ENCODE measurements at regions not wholly inside any gene's neighbourhood (a gene's known extent, or its start where the extent isn't known, plus 50 kb on each side); places are given as distances from the start of the nearest gene placed in this dataset.

GRCh38 chr13:75186379-75186778, 295.6 kb downstream of the TBC1D4 start:
- intact Hi-C loops (cut with micrococcal nuclease), result no loop called here
- H3K9me3 ChIP-seq (ENCODE audit: control insufficient read depth, insufficient read depth, low read length), result no peaks in the 10 kb centered on the region
- H3K27ac Mint-ChIP-seq, result no peak overlapping the region
- WGBS (ENCODE audit: insufficient coverage), result 92% methylated on average over 2 of the region's 2 CpGs
- H3K4me1 Mint-ChIP-seq, result no peaks in the 10 kb centered on the region
- H3K36me3 ChIP-seq (ENCODE audit: control insufficient read depth, insufficient read depth, low read length), result no peaks in the 10 kb centered on the region
- no peak overlapping the region for H3K4me3 ChIP-seq (ENCODE audit: low read length)
- H3K27me3 Mint-ChIP-seq (ENCODE audit: low read depth in 2 of 2), result peaks cover 6 to 9% of the 10 kb centered on the region in 2 donors
- TF ChIP-seq, protein P1, sequence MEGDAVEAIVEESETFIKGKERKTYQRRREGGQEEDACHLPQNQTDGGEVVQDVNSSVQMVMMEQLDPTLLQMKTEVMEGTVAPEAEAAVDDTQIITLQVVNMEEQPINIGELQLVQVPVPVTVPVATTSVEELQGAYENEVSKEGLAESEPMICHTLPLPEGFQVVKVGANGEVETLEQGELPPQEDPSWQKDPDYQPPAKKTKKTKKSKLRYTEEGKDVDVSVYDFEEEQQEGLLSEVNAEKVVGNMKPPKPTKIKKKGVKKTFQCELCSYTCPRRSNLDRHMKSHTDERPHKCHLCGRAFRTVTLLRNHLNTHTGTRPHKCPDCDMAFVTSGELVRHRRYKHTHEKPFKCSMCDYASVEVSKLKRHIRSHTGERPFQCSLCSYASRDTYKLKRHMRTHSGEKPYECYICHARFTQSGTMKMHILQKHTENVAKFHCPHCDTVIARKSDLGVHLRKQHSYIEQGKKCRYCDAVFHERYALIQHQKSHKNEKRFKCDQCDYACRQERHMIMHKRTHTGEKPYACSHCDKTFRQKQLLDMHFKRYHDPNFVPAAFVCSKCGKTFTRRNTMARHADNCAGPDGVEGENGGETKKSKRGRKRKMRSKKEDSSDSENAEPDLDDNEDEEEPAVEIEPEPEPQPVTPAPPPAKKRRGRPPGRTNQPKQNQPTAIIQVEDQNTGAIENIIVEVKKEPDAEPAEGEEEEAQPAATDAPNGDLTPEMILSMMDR (IDR thresholded peaks at IDR 0.05), result no peak
- no peaks in the 10 kb centered on the region for H3K4me1 ChIP-seq (ENCODE audit: control insufficient read depth, insufficient read depth, low read length)
- H3K27ac ChIP-seq (ENCODE audit: low read length), result no peak overlapping the region
- H3K27me3 ChIP-seq (ENCODE audit: control insufficient read depth, insufficient read depth, low read length), result no peaks in the 10 kb centered on the region
- DNase-seq (no peak), ATAC-seq (no peak)
- peaks cover 10 to 13% of the 10 kb centered on the region in 2 donors for H3K9me3 Mint-ChIP-seq
- H3K4me3 Mint-ChIP-seq, result no peak overlapping the region
- no peaks in the 10 kb centered on the region for H3K36me3 Mint-ChIP-seq

DNA sequence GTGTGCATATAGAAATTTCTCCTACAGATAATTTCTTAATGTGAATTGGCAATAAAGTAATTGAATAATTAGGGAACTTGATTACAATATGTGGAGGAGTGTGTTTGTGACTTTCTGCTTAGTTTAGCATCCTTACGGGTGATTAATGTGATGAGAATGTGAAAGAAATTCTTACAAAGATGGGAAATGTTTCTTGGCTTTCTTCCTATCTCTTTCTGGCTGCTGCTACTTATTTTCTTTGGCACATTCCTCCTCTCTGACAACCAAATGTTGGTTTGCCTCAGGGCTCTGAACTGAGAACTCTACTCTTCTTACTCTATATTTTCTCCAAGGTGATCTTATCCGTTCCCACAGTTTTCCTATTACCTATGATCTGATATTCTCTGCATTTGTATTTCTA, 300.1 kb downstream of the TBC1D4 start:
- DNase-seq (no peak), ATAC-seq (no peak)
- no peaks in the 10 kb centered on the region for H3K4me1 ChIP-seq (ENCODE audit: control insufficient read depth, insufficient read depth, low read length)
- 86% methylated on average over 2 of the region's 2 CpGs for WGBS (ENCODE audit: insufficient coverage)
- H3K9me3 ChIP-seq (ENCODE audit: control insufficient read depth, insufficient read depth, low read length), result peaks cover under 1% of the 10 kb centered on the region
- H3K27ac ChIP-seq (ENCODE audit: low read length), result no peak overlapping the region
- H3K4me1 Mint-ChIP-seq, result no peaks in the 10 kb centered on the region
- H3K27ac Mint-ChIP-seq, result no peak overlapping the region
- H3K36me3 Mint-ChIP-seq, result no peaks in the 10 kb centered on the region
- intact Hi-C loops (cut with micrococcal nuclease), result no loop called here
- H3K36me3 ChIP-seq (ENCODE audit: control insufficient read depth, insufficient read depth, low read length), result no peaks in the 10 kb centered on the region
- H3K27me3 Mint-ChIP-seq (ENCODE audit: low read depth in 2 of 2), result peaks cover 6% of the 10 kb centered on the region in 2 donors
- H3K4me3 ChIP-seq (ENCODE audit: low read length), result no peak overlapping the region
- no peaks in the 10 kb centered on the region for H3K27me3 ChIP-seq (ENCODE audit: control insufficient read depth, insufficient read depth, low read length)
- H3K4me3 Mint-ChIP-seq, result no peak overlapping the region
- TF ChIP-seq, protein P1 (IDR thresholded peaks at IDR 0.05), result no peak
- H3K9me3 Mint-ChIP-seq, result peaks cover 10 to 13% of the 10 kb centered on the region in 2 donors

- DNase-seq (no peak), ATAC-seq (no peak)
- Histone ChIP-seq H3K4me1 (ENCODE audit: control insufficient read depth, insufficient read depth, low read length) (no peaks in the 10 kb centered on the region), H3K27ac (ENCODE audit: low read length) (no peak overlapping the region), H3K4me3 (ENCODE audit: low read length) (no peak overlapping the region), H3K27me3 (ENCODE audit: control insufficient read depth, insufficient read depth, low read length) (no peaks in the 10 kb centered on the region), H3K36me3 (ENCODE audit: control insufficient read depth, insufficient read depth, low read length) (no peaks in the 10 kb centered on the region), H3K9me3 (ENCODE audit: control insufficient read depth, insufficient read depth, low read length) (peaks cover 2% of the 10 kb centered on the region)
- H3K36me3 Mint-ChIP-seq, result no peaks in the 10 kb centered on the region
- peaks cover 6% of the 10 kb centered on the region in 2 donors for H3K27me3 Mint-ChIP-seq (ENCODE audit: low read depth in 2 of 2)
- intact Hi-C loops (cut with micrococcal nuclease), result no loop called here
- WGBS (ENCODE audit: insufficient coverage), result 86% methylated on average over 1 of the region's 1 CpG
- H3K9me3 Mint-ChIP-seq, result peaks cover 10 to 13% of the 10 kb centered on the region in 2 donors
- H3K27ac Mint-ChIP-seq, result no peak overlapping the region
- H3K4me1 Mint-ChIP-seq, result no peaks in the 10 kb centered on the region
- TF ChIP-seq, protein P1 (IDR thresholded peaks at IDR 0.05), result no peak
- H3K4me3 Mint-ChIP-seq, result no peak overlapping the region
These were observed 301.0 kb downstream of the TBC1D4 start for GRCh38 chr13:75180805-75181455.

DNA sequence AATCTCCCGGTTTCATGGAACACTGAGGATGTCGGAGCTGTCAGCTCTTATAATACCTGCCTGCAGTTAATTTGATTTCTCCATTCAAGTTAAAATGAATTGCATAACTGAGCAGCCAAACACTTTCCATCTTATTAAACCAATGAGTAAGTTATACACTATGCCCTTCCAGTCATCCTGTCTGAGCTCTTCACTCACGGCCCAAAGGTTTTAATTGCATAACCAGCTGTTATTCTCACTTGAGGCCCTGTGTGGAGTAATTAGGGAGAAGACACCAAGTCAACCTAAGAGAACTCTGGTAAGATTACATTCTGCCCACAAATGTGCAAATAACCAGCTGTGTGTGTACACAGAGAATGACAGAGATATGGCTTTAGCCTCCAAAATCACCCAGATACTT, 303.5 kb downstream of the TBC1D4 start:
- Mint-ChIP-seq H3K27ac (no peak overlapping the region), H3K4me3 (no peak overlapping the region), H3K36me3 (no peaks in the 10 kb centered on the region), H3K27me3 (ENCODE audit: low read depth in 2 of 2) (no peaks in the 10 kb centered on the region), H3K9me3 (peaks cover 6 to 10% of the 10 kb centered on the region in 2 donors), H3K4me1 (no peaks in the 10 kb centered on the region)
- ATAC-seq (no peak), DNase-seq (no peak)
- intact Hi-C loops (cut with micrococcal nuclease), result no loop called here
- no peak overlapping the region for H3K4me3 ChIP-seq (ENCODE audit: low read length)
- 98% methylated on average over 3 of the region's 3 CpGs for WGBS (ENCODE audit: insufficient coverage)
- H3K4me1 ChIP-seq (ENCODE audit: control insufficient read depth, insufficient read depth, low read length), result no peaks in the 10 kb centered on the region
- TF ChIP-seq, protein P1 (IDR thresholded peaks at IDR 0.05), result no peak
- no peaks in the 10 kb centered on the region for H3K27me3 ChIP-seq (ENCODE audit: control insufficient read depth, insufficient read depth, low read length)
- peaks cover 2% of the 10 kb centered on the region for H3K9me3 ChIP-seq (ENCODE audit: control insufficient read depth, insufficient read depth, low read length)
- H3K36me3 ChIP-seq (ENCODE audit: control insufficient read depth, insufficient read depth, low read length), result no peaks in the 10 kb centered on the region
- H3K27ac ChIP-seq (ENCODE audit: low read length), result no peak overlapping the region
